ENCODE measurements at regions not wholly inside any gene's neighbourhood (a gene's known extent, or its start where the extent isn't known, plus 50 kb on each side); places are given as distances from the start of the nearest gene placed in this dataset.

GRCh38 chr9:19619221-19619620, 169.6 kb downstream of the SLC24A2 start:
- H3K36me3 ChIP-seq, result no peaks in the 10 kb centered on the region
- no peak overlapping the region for H3K4me3 ChIP-seq

DNA sequence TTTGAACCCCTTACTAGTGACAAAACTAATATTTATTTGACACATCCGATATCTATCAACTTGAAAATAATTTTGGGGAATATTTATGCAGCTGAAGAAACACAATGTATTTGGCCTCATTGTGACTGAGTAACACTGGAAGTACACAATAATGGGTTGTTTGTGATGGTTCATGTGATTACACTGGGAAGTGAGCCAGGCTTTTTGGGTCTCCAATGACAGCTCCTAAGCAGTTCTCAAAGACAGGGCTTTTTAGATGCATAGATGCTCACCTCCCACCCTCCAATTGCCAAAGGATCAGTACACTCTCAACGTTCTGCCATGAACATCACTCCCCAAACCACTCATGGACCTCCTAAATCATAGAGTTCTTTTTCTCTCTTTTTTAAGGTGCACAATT, 170.0 kb downstream of the SLC24A2 start:
- Histone ChIP-seq H3K36me3 (no peaks in the 10 kb centered on the region), H3K4me3 (no peak overlapping the region), H3K27me3 (no peaks in the 10 kb centered on the region), H3K27ac (no peak overlapping the region), H3K9me3 (no peaks in the 10 kb centered on the region), H3K4me1 (no peaks in the 10 kb centered on the region)
- no peak for DNase-seq
- TF ChIP-seq POLR2A (IDR thresholded peaks at IDR 0.05) (no peak), CTCF (IDR thresholded peaks at IDR 0.05) (no peak)

More at GRCh38 chr9:19619221-19619620, 169.6 kb downstream of the SLC24A2 start:
- Histone ChIP-seq H3K9me3 (no peaks in the 10 kb centered on the region), H3K4me1 (no peaks in the 10 kb centered on the region), H3K27ac (no peak overlapping the region), H3K27me3 (no peaks in the 10 kb centered on the region)
- DNase-seq, result no peak
- TF ChIP-seq CTCF (IDR thresholded peaks at IDR 0.05) (no peak), POLR2A (IDR thresholded peaks at IDR 0.05) (no peak)

- no peak overlapping the region for H3K27ac ChIP-seq
- no peak for TF ChIP-seq POLR2A (IDR thresholded peaks at IDR 0.05)
- no peak for TF ChIP-seq CTCF (IDR thresholded peaks at IDR 0.05)
- no peaks in the 10 kb centered on the region for H3K36me3 ChIP-seq
- no peaks in the 10 kb centered on the region for H3K9me3 ChIP-seq
- no peaks in the 10 kb centered on the region for H3K4me1 ChIP-seq
- DNase-seq, result no peak
- no peaks in the 10 kb centered on the region for H3K27me3 ChIP-seq
- H3K4me3 ChIP-seq, result no peak overlapping the region
Measured at GRCh38 chr9:19615036-19615624, 173.7 kb downstream of the SLC24A2 start.

- no peak for DNase-seq
- no peaks in the 10 kb centered on the region for H3K36me3 ChIP-seq
- H3K27ac ChIP-seq, result no peak overlapping the region
- no peak for TF ChIP-seq POLR2A (IDR thresholded peaks at IDR 0.05)
- TF ChIP-seq CTCF (IDR thresholded peaks at IDR 0.05), result no peak
- H3K27me3 ChIP-seq, result no peaks in the 10 kb centered on the region
- no peaks in the 10 kb centered on the region for H3K4me1 ChIP-seq
- H3K9me3 ChIP-seq, result no peaks in the 10 kb centered on the region
- H3K4me3 ChIP-seq, result no peak overlapping the region
Measured at GRCh38 chr9:19614294-19614693, 174.5 kb downstream of the SLC24A2 start.

- Histone ChIP-seq H3K27ac (no peak overlapping the region), H3K9me3 (no peaks in the 10 kb centered on the region), H3K27me3 (no peaks in the 10 kb centered on the region), H3K36me3 (no peaks in the 10 kb centered on the region), H3K4me1 (no peaks in the 10 kb centered on the region), H3K4me3 (no peak overlapping the region)
- no peak for DNase-seq
- TF ChIP-seq POLR2A (IDR thresholded peaks at IDR 0.05), result no peak
- TF ChIP-seq CTCF (IDR thresholded peaks at IDR 0.05), result no peak
Measured at GRCh38 chr9:19600538-19600937, 188.3 kb downstream of the SLC24A2 start.

- no peaks in the 10 kb centered on the region for H3K9me3 ChIP-seq
- no peaks in the 10 kb centered on the region for H3K36me3 ChIP-seq
- H3K27ac ChIP-seq, result no peak overlapping the region
- TF ChIP-seq POLR2A (IDR thresholded peaks at IDR 0.05) (no peak), CTCF (IDR thresholded peaks at IDR 0.05) (no peak)
- H3K4me3 ChIP-seq, result no peak overlapping the region
- no peaks in the 10 kb centered on the region for H3K27me3 ChIP-seq
- H3K4me1 ChIP-seq, result no peaks in the 10 kb centered on the region
- no peak for DNase-seq
Measured at GRCh38 chr9:19598722-19599121, 189.9 kb downstream of the ACER2 start.

All from Peyer's patch (tissue), 4 donors.